ENCODE measurements at regions not wholly inside any gene's neighbourhood (a gene's known extent, or its start where the extent isn't known, plus 50 kb on each side); places are given as distances from the start of the nearest gene placed in this dataset.

DNA sequence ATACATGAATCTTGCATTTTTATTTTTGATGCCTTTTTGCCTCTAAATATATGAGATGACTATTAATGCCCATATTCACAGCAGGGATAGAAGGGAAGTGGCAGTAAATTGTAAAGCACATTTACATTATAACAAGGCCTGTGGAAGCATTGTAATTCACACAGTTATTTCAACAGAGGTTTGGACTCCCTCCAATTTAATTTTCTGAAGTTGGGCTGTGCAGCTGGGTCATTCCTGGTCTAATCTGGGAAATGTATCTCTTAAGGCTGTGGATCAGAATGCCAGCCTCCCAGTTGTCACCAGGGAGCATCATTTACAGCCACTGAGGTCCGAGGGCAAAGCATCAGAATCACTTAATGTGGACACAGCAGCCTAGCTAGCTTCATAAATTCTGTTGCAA, 434.5 kb downstream of the MFSD1 start:
- Histone ChIP-seq H3K36me3 (ENCODE audit: control insufficient read depth in 2 of 3, insufficient read depth in 3 of 3, low read length in 3 of 3) (no peaks in the 10 kb centered on the region), H3K4me1 (ENCODE audit: control insufficient read depth in 2 of 2, insufficient read depth in 2 of 2, low read length in 2 of 2) (no peaks in the 10 kb centered on the region), H3K27me3 (ENCODE audit: control insufficient read depth in 2 of 2, insufficient read depth in 2 of 2, low read length in 2 of 2) (no peaks in the 10 kb centered on the region), H3K9me3 (ENCODE audit: control insufficient read depth in 2 of 3, low read length in 3 of 3) (no peaks in the 10 kb centered on the region), H3K4me3 (ENCODE audit: low read length) (no peak overlapping the region), H3K27ac (ENCODE audit: low read depth, low read length) (no peak overlapping the region)
- intact Hi-C loops (cut with micrococcal nuclease), result no loop called here
- H3K4me3 Mint-ChIP-seq, result no peak overlapping the region
- POLR2A ChIA-PET, result no interaction called here
- H3K4me1 Mint-ChIP-seq, result no peaks in the 10 kb centered on the region
- no peak for DNase-seq
- ATAC-seq, result no peak
- CTCF ChIA-PET, result no interaction called here
- peaks cover 0 to 2% (median 0%) of the 10 kb centered on the region in 11 donors for H3K9me3 Mint-ChIP-seq
- no peak overlapping the region for H3K27ac Mint-ChIP-seq
- no peaks in the 10 kb centered on the region for H3K36me3 Mint-ChIP-seq
- peaks cover 0 to 15% (median 9%) of the 10 kb centered on the region in 5 donors for H3K27me3 Mint-ChIP-seq

DNA sequence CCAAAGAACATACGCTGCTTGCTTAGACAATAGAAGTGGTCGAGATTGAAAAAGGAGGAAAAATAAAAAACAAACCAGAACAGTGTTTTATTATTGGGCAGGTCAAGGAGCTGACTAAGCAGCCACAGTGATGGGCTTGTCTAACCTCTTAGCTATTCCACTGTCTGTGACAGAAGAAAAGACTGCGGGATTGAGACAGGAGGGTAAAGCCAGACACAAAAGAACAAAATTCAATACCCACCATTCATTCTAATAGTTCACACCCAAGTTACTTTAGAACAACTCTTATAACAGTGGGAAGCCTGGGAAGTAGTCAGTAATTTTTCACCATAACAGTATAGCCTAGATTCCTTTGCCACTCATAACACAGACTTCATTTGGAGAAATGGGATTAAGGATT, 435.4 kb downstream of the MFSD1 start:
- Histone ChIP-seq H3K27ac (ENCODE audit: low read depth, low read length) (no peak overlapping the region), H3K4me1 (ENCODE audit: control insufficient read depth in 2 of 2, insufficient read depth in 2 of 2, low read length in 2 of 2) (no peaks in the 10 kb centered on the region), H3K9me3 (ENCODE audit: control insufficient read depth in 2 of 3, low read length in 3 of 3) (no peaks in the 10 kb centered on the region), H3K36me3 (ENCODE audit: control insufficient read depth in 2 of 3, insufficient read depth in 3 of 3, low read length in 3 of 3) (no peaks in the 10 kb centered on the region), H3K4me3 (ENCODE audit: low read length) (no peak overlapping the region), H3K27me3 (ENCODE audit: control insufficient read depth in 2 of 2, insufficient read depth in 2 of 2, low read length in 2 of 2) (no peaks in the 10 kb centered on the region)
- H3K36me3 Mint-ChIP-seq, result no peaks in the 10 kb centered on the region
- ChIA-PET POLR2A (no interaction called here), CTCF (no interaction called here)
- ATAC-seq, result no peak
- H3K27me3 Mint-ChIP-seq, result peaks cover 0 to 19% (median 9%) of the 10 kb centered on the region in 5 donors
- intact Hi-C loops (cut with micrococcal nuclease), result no loop called here
- H3K9me3 Mint-ChIP-seq, result peaks cover 0 to 5% (median 0%) of the 10 kb centered on the region in 11 donors
- H3K27ac Mint-ChIP-seq, result no peak overlapping the region
- DNase-seq, result no peak
- H3K4me1 Mint-ChIP-seq, result no peaks in the 10 kb centered on the region
- no peak overlapping the region for H3K4me3 Mint-ChIP-seq

DNA sequence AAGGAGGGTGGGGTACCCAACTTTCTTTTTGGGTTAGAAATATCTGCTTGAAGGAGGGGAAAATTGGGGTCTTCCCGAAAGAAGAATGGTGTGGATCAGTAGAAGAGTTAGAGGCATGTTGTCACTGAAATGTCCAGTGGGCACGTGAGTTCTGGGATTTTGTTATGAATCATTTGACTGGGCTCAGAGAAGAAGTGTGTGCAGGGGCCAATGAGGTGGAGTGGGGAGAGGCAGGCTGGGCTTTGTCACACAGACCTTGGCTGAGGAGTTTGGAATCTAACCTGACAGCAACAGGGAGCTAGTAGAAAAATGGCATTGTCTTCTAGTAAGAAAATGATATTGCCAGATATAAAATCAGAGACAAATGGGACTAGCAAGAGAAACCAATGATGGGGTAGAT, 436.8 kb downstream of the MFSD1 start:
- DNase-seq (no peak), ATAC-seq (no peak)
- H3K36me3 ChIP-seq (ENCODE audit: control insufficient read depth in 2 of 3, insufficient read depth in 3 of 3, low read length in 3 of 3), result no peaks in the 10 kb centered on the region
- Mint-ChIP-seq H3K4me3 (no peak overlapping the region), H3K27me3 (peaks cover 0 to 19% (median 0%) of the 10 kb centered on the region in 5 donors), H3K9me3 (peaks cover 0 to 5% (median 0%) of the 10 kb centered on the region in 11 donors), H3K4me1 (no peaks in the 10 kb centered on the region), H3K27ac (no peak overlapping the region), H3K36me3 (no peaks in the 10 kb centered on the region)
- CTCF ChIA-PET, result no interaction called here
- H3K4me1 ChIP-seq (ENCODE audit: control insufficient read depth in 2 of 2, insufficient read depth in 2 of 2, low read length in 2 of 2), result no peaks in the 10 kb centered on the region
- H3K4me3 ChIP-seq (ENCODE audit: low read length), result no peak overlapping the region
- intact Hi-C loops (cut with micrococcal nuclease), result no loop called here
- no peaks in the 10 kb centered on the region for H3K9me3 ChIP-seq (ENCODE audit: control insufficient read depth in 2 of 3, low read length in 3 of 3)
- POLR2A ChIA-PET, result no interaction called here
- no peaks in the 10 kb centered on the region for H3K27me3 ChIP-seq (ENCODE audit: control insufficient read depth in 2 of 2, insufficient read depth in 2 of 2, low read length in 2 of 2)
- no peak overlapping the region for H3K27ac ChIP-seq (ENCODE audit: low read depth, low read length)

DNA sequence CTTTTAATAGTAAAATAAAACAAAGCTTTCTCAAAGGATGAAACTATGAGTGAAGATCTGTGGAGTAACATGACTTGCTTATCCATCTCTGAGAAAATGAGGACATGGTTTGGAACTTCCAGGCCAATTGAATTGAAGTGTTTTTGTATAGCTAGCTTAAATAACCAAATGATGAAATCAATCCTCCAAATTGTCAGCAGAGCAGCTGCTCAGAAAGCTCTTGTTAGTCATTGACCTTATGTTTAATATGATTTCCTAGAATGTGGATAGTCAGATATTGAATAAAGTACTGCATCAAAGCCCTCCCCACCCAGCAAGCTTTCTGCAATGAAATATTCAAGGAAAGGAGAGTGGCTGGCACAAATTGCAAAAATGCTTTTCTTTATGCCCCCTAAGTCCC, 437.2 kb downstream of the MFSD1 start:
- no peak for ATAC-seq
- no peaks in the 10 kb centered on the region for H3K4me1 Mint-ChIP-seq
- intact Hi-C loops (cut with micrococcal nuclease), result no loop called here

DNA sequence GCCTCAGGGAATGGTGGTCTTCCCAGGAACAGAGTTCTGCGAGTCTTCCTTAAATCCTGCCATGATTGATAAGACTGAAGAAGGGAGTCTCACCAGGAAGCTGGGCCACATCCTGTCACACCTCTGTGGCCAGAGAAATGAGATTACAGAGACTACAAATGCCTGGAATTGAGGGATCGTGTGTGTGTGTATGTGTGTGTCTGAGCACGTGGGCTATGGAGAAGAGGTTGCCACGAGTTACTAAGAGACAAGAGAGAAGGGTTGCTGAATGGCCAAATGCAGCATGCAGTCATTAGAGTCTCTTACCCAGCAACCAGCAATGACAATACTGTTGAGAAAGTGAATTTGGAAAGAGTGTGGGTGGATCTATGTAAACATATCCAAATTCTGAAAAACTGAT, 443.1 kb downstream of the MFSD1 start:
- ChIA-PET CTCF (no interaction called here), POLR2A (no interaction called here)
- Mint-ChIP-seq H3K4me3 (no peak overlapping the region), H3K27me3 (peaks cover 0 to 5% (median 0%) of the 10 kb centered on the region in 5 donors), H3K27ac (no peak overlapping the region), H3K9me3 (peaks cover 0 to 5% (median 0%) of the 10 kb centered on the region in 11 donors), H3K4me1 (no peaks in the 10 kb centered on the region), H3K36me3 (no peaks in the 10 kb centered on the region)
- Histone ChIP-seq H3K4me3 (ENCODE audit: low read length) (no peak overlapping the region), H3K27ac (ENCODE audit: low read depth, low read length) (no peak overlapping the region), H3K36me3 (ENCODE audit: control insufficient read depth in 2 of 3, insufficient read depth in 3 of 3, low read length in 3 of 3) (no peaks in the 10 kb centered on the region), H3K27me3 (ENCODE audit: control insufficient read depth in 2 of 2, insufficient read depth in 2 of 2, low read length in 2 of 2) (no peaks in the 10 kb centered on the region), H3K9me3 (ENCODE audit: control insufficient read depth in 2 of 3, low read length in 3 of 3) (no peaks in the 10 kb centered on the region), H3K4me1 (ENCODE audit: control insufficient read depth in 2 of 2, insufficient read depth in 2 of 2, low read length in 2 of 2) (no peaks in the 10 kb centered on the region)
- DNase-seq (no peak), ATAC-seq (no peak)
- intact Hi-C loops (cut with micrococcal nuclease), result no loop called here

More for the DNA sequence above, 437.2 kb downstream of the MFSD1 start:
- no peaks in the 10 kb centered on the region for H3K27me3 ChIP-seq (ENCODE audit: control insufficient read depth in 2 of 2, insufficient read depth in 2 of 2, low read length in 2 of 2)
- no peak overlapping the region for H3K27ac ChIP-seq (ENCODE audit: low read depth, low read length)
- ChIA-PET POLR2A (no interaction called here), CTCF (no interaction called here)
- no peaks in the 10 kb centered on the region for H3K9me3 ChIP-seq (ENCODE audit: control insufficient read depth in 2 of 3, low read length in 3 of 3)
- H3K27me3 Mint-ChIP-seq, result peaks cover 0 to 19% (median 0%) of the 10 kb centered on the region in 5 donors
- no peaks in the 10 kb centered on the region for H3K36me3 ChIP-seq (ENCODE audit: control insufficient read depth in 2 of 3, insufficient read depth in 3 of 3, low read length in 3 of 3)
- H3K4me3 Mint-ChIP-seq, result no peak overlapping the region
- no peak for DNase-seq
- H3K4me1 ChIP-seq (ENCODE audit: control insufficient read depth in 2 of 2, insufficient read depth in 2 of 2, low read length in 2 of 2), result no peaks in the 10 kb centered on the region
- H3K9me3 Mint-ChIP-seq, result peaks cover 0 to 5% (median 0%) of the 10 kb centered on the region in 11 donors
- no peaks in the 10 kb centered on the region for H3K36me3 Mint-ChIP-seq
- H3K4me3 ChIP-seq (ENCODE audit: low read length), result no peak overlapping the region
- no peak overlapping the region for H3K27ac Mint-ChIP-seq

DNA sequence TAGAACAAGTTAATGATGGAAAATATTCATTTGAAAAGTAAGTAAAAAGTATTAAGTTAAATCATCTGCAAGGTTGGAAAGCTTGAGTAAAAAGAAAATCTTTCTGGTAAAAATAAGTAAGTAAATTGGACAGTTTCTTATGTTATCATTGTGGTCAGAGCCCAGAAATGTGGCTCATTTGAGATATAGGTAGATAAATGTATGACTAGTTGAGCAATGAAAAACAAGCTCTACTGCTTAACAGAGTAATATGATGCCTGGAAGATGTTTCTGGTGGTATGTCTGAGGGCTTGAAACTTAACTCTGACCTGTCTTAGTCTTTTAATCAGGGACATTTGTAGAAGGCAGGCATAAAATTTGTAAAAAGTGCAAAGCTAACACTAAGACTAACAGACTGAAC, 444.0 kb downstream of the MFSD1 start:
- H3K4me3 Mint-ChIP-seq, result no peak overlapping the region
- H3K36me3 Mint-ChIP-seq, result no peaks in the 10 kb centered on the region
- ChIA-PET POLR2A (no interaction called here), CTCF (no interaction called here)
- H3K9me3 Mint-ChIP-seq, result peaks cover 0 to 5% (median 0%) of the 10 kb centered on the region in 11 donors
- no peak overlapping the region for H3K4me3 ChIP-seq (ENCODE audit: low read length)
- no peak overlapping the region for H3K27ac ChIP-seq (ENCODE audit: low read depth, low read length)
- H3K27me3 Mint-ChIP-seq, result peaks cover 0 to 8% (median 3%) of the 10 kb centered on the region in 5 donors
- no peaks in the 10 kb centered on the region for H3K4me1 ChIP-seq (ENCODE audit: control insufficient read depth in 2 of 2, insufficient read depth in 2 of 2, low read length in 2 of 2)
- H3K9me3 ChIP-seq (ENCODE audit: control insufficient read depth in 2 of 3, low read length in 3 of 3), result no peaks in the 10 kb centered on the region
- no peak for ATAC-seq
- H3K27ac Mint-ChIP-seq, result no peak overlapping the region
- no peaks in the 10 kb centered on the region for H3K36me3 ChIP-seq (ENCODE audit: control insufficient read depth in 2 of 3, insufficient read depth in 3 of 3, low read length in 3 of 3)
- no peak for DNase-seq
- no peaks in the 10 kb centered on the region for H3K4me1 Mint-ChIP-seq
- intact Hi-C loops (cut with micrococcal nuclease), result no loop called here
- H3K27me3 ChIP-seq (ENCODE audit: control insufficient read depth in 2 of 2, insufficient read depth in 2 of 2, low read length in 2 of 2), result no peaks in the 10 kb centered on the region

DNA sequence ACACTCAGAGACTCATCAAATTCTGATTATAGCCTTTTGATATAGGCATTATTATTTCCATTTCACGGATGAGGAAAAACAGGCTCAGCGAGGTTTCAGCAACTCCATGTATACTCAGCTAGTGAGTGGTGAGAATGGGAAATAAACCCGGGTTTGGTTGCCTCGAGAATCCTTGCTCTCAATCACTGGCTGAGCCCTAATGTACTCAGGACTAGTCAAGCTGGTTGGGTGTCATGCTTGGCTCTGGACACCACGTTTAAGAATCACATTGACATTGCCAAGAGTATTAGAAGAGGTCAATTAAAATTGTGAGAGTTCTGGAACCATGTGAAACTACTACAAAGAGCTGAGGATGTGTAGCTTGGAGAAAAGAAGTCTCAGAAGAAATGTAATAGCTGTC, 444.5 kb downstream of the MFSD1 start:
- no peak overlapping the region for H3K27ac ChIP-seq (ENCODE audit: low read depth, low read length)
- intact Hi-C loops (cut with micrococcal nuclease), result no loop called here
- H3K4me3 ChIP-seq (ENCODE audit: low read length), result no peak overlapping the region
- Mint-ChIP-seq H3K36me3 (no peaks in the 10 kb centered on the region), H3K27ac (no peak overlapping the region), H3K4me1 (no peaks in the 10 kb centered on the region), H3K4me3 (no peak overlapping the region), H3K27me3 (peaks cover 0 to 13% (median 4%) of the 10 kb centered on the region in 5 donors), H3K9me3 (peaks cover 0 to 6% (median 3%) of the 10 kb centered on the region in 11 donors)
- no peaks in the 10 kb centered on the region for H3K9me3 ChIP-seq (ENCODE audit: control insufficient read depth in 2 of 3, low read length in 3 of 3)
- ChIA-PET CTCF (interaction anchor here (1.0 kb wide), 1 partner anchor 15 kb away, joined by 3 read pairs; no protein-coding TSS in a partner anchor), POLR2A (no interaction called here)
- no peaks in the 10 kb centered on the region for H3K27me3 ChIP-seq (ENCODE audit: control insufficient read depth in 2 of 2, insufficient read depth in 2 of 2, low read length in 2 of 2)
- ATAC-seq (no peak), DNase-seq (no peak)
- H3K36me3 ChIP-seq (ENCODE audit: control insufficient read depth in 2 of 3, insufficient read depth in 3 of 3, low read length in 3 of 3), result no peaks in the 10 kb centered on the region
- H3K4me1 ChIP-seq (ENCODE audit: control insufficient read depth in 2 of 2, insufficient read depth in 2 of 2, low read length in 2 of 2), result no peaks in the 10 kb centered on the region
